Right ventricle myocardium superior (tissue), 1 donor: ENCODE measurements at regions not wholly inside any gene's neighbourhood (a gene's known extent, or its start where the extent isn't known, plus 50 kb on each side); places are given as distances from the start of the nearest gene placed in this dataset.
"Not testable (repeated sequence)": the region's sequence is repeated elsewhere in the genome, so short reads cannot be mapped to it uniquely, and the experiment has no call there.

Experiments
- ATAC-seq: fragments of 200-7000 bp; cut with Tn5 transposase; one replicate; pipeline ENCODE4 v1.9.1; 2020; ENCODE audit warnings: mild to moderate bottlenecking; ENCODE audit not compliant: poor library complexity
- DNase-seq: peaks from one replicate; pipeline ENCODE4 v3.0.0-alpha.2; 2020
- intact Hi-C: fragments of 100-400 bp; cut with DNase I; formaldehyde crosslinking; loops from one replicate; pipeline ENCODE4 v1.11.2; 2022
- donor health status: DM: no; HTN: yes; CAD: no; lungs with severe emphysema.

GRCh38 chr2:166758956-166759355, 129.3 kb upstream of the XIRP2 start:
- DNase-seq (no peak), ATAC-seq (no peak)
- intact Hi-C loops, result no loop called here

- DNase-seq, result no peak
- intact Hi-C loops, result no loop called here
- no peak for ATAC-seq
These were observed 137.7 kb upstream of the XIRP2 start for GRCh38 chr2:166750624-166751023.

GRCh38 chr2:166744117-166744516, 144.2 kb upstream of the XIRP2 start:
- DNase-seq, ATAC-seq, intact Hi-C loops: not testable (repeated sequence)

GRCh38 chr2:166743482-166743881, 144.8 kb upstream of the XIRP2 start:
- DNase-seq, ATAC-seq, intact Hi-C loops: not testable (repeated sequence)

- intact Hi-C loops, result no loop called here
- DNase-seq (no peak), ATAC-seq (no peak)
These were observed 161.2 kb upstream of the XIRP2 start for GRCh38 chr2:166727095-166727494.

GRCh38 chr2:166725927-166726924, 162.1 kb upstream of the XIRP2 start:
- intact Hi-C loops, result no loop called here
- DNase-seq, result no peak
- ATAC-seq, result no peak

GRCh38 chr2:166716968-166717367, 171.3 kb upstream of the XIRP2 start:
- no peak for DNase-seq
- ATAC-seq, result no peak
- intact Hi-C loops, result no loop called here

GRCh38 chr2:166700079-166700478, 188.2 kb upstream of the XIRP2 start:
- intact Hi-C loops, result no loop called here
- DNase-seq (no peak), ATAC-seq (no peak)

GRCh38 chr2:166695154-166695553, 193.1 kb upstream of the XIRP2 start:
- DNase-seq (no peak), ATAC-seq (no peak)
- intact Hi-C loops, result no loop called here

- intact Hi-C loops, ATAC-seq, DNase-seq: not testable (repeated sequence)
These were observed 192.0 kb upstream of the SCN7A start for GRCh38 chr2:166686057-166686456.

- DNase-seq (no peak), ATAC-seq (no peak)
- intact Hi-C loops, result no loop called here
These were observed 183.9 kb upstream of the SCN7A start for GRCh38 chr2:166677996-166678395.

- ATAC-seq (no peak), DNase-seq (no peak)
- intact Hi-C loops, result no loop called here
These were observed 182.7 kb upstream of the SCN7A start for GRCh38 chr2:166676716-166677115.

GRCh38 chr2:166675553-166675952, 181.5 kb upstream of the SCN7A start:
- DNase-seq (no peak), ATAC-seq (peak; percentile 38)
- intact Hi-C loops, result no loop called here

- ATAC-seq (no peak), DNase-seq (no peak)
- intact Hi-C loops, result no loop called here
These were observed 179.9 kb upstream of the SCN7A start for GRCh38 chr2:166673986-166674385.

GRCh38 chr2:166671801-166672200, 177.8 kb upstream of the SCN7A start:
- no peak for ATAC-seq
- no peak for DNase-seq
- intact Hi-C loops, result no loop called here

GRCh38 chr2:166671235-166671634, 177.2 kb upstream of the SCN7A start:
- intact Hi-C loops, result no loop called here
- DNase-seq (no peak), ATAC-seq (no peak)

GRCh38 chr2:166665991-166666940, 172.2 kb upstream of the SCN7A start:
- DNase-seq, result no peak
- ATAC-seq, result no peak
- intact Hi-C loops, result no loop called here

- DNase-seq (no peak), ATAC-seq (no peak)
- intact Hi-C loops, result no loop called here
These were observed 167.8 kb upstream of the SCN7A start for GRCh38 chr2:166661824-166662223.

- ATAC-seq, result peak; percentile 93
- DNase-seq, result no peak
- intact Hi-C loops, result no loop called here
These were observed 167.3 kb upstream of the SCN7A start for GRCh38 chr2:166661391-166661790.
